Muscle of leg (tissue), 3 donors: ENCODE measurements at regions not wholly inside any gene's neighbourhood (a gene's known extent, or its start where the extent isn't known, plus 50 kb on each side); places are given as distances from the start of the nearest gene placed in this dataset.
A peak's percentile ranks its signal among the peaks of the same experiment; 100 is the strongest.

Source experiments
- DNase-seq: peaks from one replicate; pipeline ENCODE4 v3.0.0; 2013
- H3K27ac ChIP-seq: one replicate; pipeline ENCODE4 v1.5.1; 2013; ENCODE audit warnings: mild to moderate bottlenecking, low read length, control low read depth
- H3K27me3 ChIP-seq: one replicate; pipeline ENCODE4 v1.6.1; 2013; ENCODE audit warnings: low read length; ENCODE audit not compliant: control insufficient read depth, insufficient read depth
- H3K36me3 ChIP-seq: one replicate; pipeline ENCODE4 v1.6.1; 2013; ENCODE audit warnings: low read length; ENCODE audit not compliant: control insufficient read depth, insufficient read depth
- H3K4me1 ChIP-seq: one replicate; pipeline ENCODE4 v1.6.1; 2013; ENCODE audit warnings: low read length; ENCODE audit not compliant: control insufficient read depth, insufficient read depth
- H3K4me3 ChIP-seq: one replicate; pipeline ENCODE4 v1.5.1; 2013; ENCODE audit warnings: low read length, control low read depth
- H3K9me3 ChIP-seq: replicated peaks from 2 replicates; pipeline ENCODE4 v1.6.1; 2013; ENCODE audit warnings: low read depth, low read length; ENCODE audit not compliant: control insufficient read depth
- WGBS: methylation state at CpG from one replicate; pipeline ENCODE4 v1.1.5; 2013; ENCODE audit warnings: missing lambda C conversion rate; ENCODE audit not compliant: insufficient coverage; 5-methylcytosine and 5-hydroxymethylcytosine counted together

- no CpG with 5 or more reads among the region's 3 CpGs for WGBS
- Histone ChIP-seq H3K9me3 (no peaks in the 10 kb centered on the region), H3K4me1 (peaks cover 8% of the 10 kb centered on the region), H3K27me3 (no peaks in the 10 kb centered on the region), H3K27ac (no peak overlapping the region), H3K4me3 (no peak overlapping the region), H3K36me3 (no peaks in the 10 kb centered on the region)
- peak; percentile 63 for DNase-seq
These were observed 1297.2 kb upstream of the WWC1 start for GRCh38 chr5:166994226-166994625.

DNA sequence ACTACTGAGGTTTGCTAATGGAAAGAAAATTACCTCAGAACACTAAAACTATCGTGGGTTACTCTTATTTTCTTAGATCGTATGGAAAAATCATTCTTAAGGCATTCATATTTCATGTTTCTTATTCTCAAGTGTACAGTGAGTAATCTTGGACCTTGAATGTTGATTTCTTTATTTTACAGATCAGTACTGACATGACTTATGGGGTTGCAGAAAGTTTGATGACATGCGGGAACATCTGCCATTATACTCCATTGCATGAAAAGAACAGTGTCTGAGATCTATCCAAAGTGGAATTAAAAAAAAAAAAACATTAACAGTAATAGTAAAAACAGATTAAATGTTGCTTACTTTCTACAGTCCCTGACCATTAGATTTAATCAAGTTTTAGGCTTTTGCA, 1290.2 kb upstream of the WWC1 start:
- DNase-seq, result peak; percentile 88
- Histone ChIP-seq H3K4me3 (no peak overlapping the region), H3K27ac (no peak overlapping the region), H3K36me3 (no peaks in the 10 kb centered on the region), H3K4me1 (no peaks in the 10 kb centered on the region), H3K27me3 (no peaks in the 10 kb centered on the region), H3K9me3 (no peaks in the 10 kb centered on the region)
- no CpG with 5 or more reads among the region's 3 CpGs for WGBS

DNA sequence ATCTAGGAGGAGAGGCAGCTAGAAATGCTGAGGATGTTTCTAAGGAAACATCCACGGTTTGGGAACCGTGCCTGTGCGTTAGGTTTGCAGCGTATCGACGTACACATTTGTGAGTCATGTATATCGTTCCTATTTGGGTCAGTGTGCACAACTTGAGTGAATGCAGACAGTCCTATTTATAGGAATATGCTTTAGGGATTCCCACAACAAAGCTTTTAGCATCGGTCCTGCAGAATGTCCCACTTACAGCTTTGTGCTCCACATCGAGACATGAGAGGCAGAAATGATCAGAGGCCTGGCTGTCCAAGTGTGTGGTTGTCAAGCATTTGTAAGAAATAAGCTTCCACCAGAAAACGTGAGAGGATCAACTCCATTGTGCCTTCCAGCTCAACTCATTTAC, 1282.7 kb upstream of the WWC1 start:
- H3K27ac ChIP-seq, result no peak overlapping the region
- no peak overlapping the region for H3K4me3 ChIP-seq
- H3K4me1 ChIP-seq, result no peaks in the 10 kb centered on the region
- 67% methylated on average over 6 of the region's 10 CpGs for WGBS
- H3K36me3 ChIP-seq, result no peaks in the 10 kb centered on the region
- no peaks in the 10 kb centered on the region for H3K9me3 ChIP-seq
- H3K27me3 ChIP-seq, result no peaks in the 10 kb centered on the region
- peak; percentile 11 for DNase-seq

GRCh38 chr5:167011196-167011595, 1280.2 kb upstream of the WWC1 start:
- 100% methylated on average over 1 of the region's 2 CpGs for WGBS

DNA sequence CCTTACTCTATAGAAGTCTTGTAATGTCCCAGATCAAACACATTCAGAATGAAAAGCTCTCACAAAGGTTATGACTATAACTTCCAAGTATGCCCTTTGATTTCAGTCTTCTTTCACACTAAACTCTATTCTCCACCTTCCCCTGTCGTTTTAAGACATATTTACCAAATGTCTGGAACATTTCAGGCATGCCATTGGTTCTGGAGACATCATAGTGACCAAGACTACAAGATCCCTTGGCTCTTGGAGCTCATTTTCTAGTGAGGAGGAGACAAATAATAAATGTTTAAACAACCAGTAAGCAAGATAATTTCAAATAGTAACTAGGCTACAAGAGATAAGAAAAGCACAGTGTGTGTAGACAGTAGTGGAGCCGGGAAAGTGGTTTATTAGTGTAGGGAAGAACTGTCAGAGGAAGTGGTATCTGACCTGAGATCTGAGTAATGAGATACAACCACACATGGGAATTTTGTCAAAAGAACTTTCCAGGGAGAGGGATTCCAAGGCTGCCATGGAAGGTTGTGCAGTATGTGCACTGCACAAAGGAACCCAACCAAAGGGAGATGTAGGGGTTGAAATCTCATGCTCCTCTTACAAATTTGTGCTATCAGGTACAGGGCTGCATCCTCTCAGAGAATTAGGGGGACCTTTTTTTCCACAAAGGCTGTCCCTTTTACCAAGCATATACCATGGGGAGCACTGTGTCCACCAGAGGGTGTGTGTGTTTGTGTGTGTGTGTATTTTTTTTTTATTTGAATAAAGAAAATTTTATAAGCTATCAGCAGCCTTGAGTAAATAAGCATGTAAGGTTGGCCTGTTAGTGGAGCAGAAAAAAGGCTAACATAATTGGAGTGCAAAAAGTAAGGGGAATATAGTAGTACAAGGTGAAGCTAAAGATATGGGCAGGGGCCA, 1279.1 kb upstream of the WWC1 start:
- H3K4me1 ChIP-seq, result no peaks in the 10 kb centered on the region
- no peak overlapping the region for H3K27ac ChIP-seq
- DNase-seq, result no peak
- no peaks in the 10 kb centered on the region for H3K27me3 ChIP-seq
- WGBS, result no CpG with 5 or more reads among the region's 2 CpGs
- no peaks in the 10 kb centered on the region for H3K9me3 ChIP-seq
- no peak overlapping the region for H3K4me3 ChIP-seq
- H3K36me3 ChIP-seq, result no peaks in the 10 kb centered on the region

More at GRCh38 chr5:167011196-167011595, 1280.2 kb upstream of the WWC1 start:
- H3K36me3 ChIP-seq, result no peaks in the 10 kb centered on the region
- H3K27ac ChIP-seq, result no peak overlapping the region
- H3K9me3 ChIP-seq, result no peaks in the 10 kb centered on the region
- no peaks in the 10 kb centered on the region for H3K4me1 ChIP-seq
- no peak overlapping the region for H3K4me3 ChIP-seq
- no peak for DNase-seq
- H3K27me3 ChIP-seq, result no peaks in the 10 kb centered on the region

GRCh38 chr5:167014401-167015056, 1276.9 kb upstream of the WWC1 start:
- 15% methylated on average over 3 of the region's 5 CpGs for WGBS
- no peak for DNase-seq

DNA sequence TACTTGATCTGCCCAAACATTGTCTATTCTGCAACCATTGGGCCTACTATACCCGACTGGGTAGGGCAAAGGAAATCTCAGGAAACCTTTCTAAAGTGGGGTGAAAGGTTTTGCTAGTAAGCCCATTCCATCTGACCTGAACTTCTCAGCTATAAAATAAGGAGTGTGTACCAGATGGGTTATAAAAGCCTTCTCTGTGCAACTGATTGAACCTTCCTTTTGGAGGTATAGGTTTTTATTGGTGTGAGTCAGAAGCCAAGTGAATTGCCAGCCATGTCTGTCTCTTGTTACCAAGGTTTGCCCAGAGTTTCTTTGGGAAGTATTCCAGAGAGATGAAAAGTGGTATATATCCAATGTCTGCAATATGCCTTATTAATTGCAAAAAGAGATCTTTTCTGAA, 1271.0 kb upstream of the WWC1 start:
- no peaks in the 10 kb centered on the region for H3K27me3 ChIP-seq
- no peak overlapping the region for H3K27ac ChIP-seq
- H3K9me3 ChIP-seq, result no peaks in the 10 kb centered on the region
- H3K36me3 ChIP-seq, result no peaks in the 10 kb centered on the region
- WGBS, result no CpG with 5 or more reads among the region's 1 CpG
- DNase-seq, result no peak
- no peaks in the 10 kb centered on the region for H3K4me1 ChIP-seq
- no peak overlapping the region for H3K4me3 ChIP-seq

More at GRCh38 chr5:167014401-167015056, 1276.9 kb upstream of the WWC1 start:
- no peak overlapping the region for H3K4me3 ChIP-seq
- H3K9me3 ChIP-seq, result no peaks in the 10 kb centered on the region
- H3K27ac ChIP-seq, result no peak overlapping the region
- no peaks in the 10 kb centered on the region for H3K36me3 ChIP-seq
- no peaks in the 10 kb centered on the region for H3K4me1 ChIP-seq
- H3K27me3 ChIP-seq, result no peaks in the 10 kb centered on the region

- Histone ChIP-seq H3K9me3 (no peaks in the 10 kb centered on the region), H3K4me3 (no peak overlapping the region), H3K27ac (no peak overlapping the region), H3K36me3 (no peaks in the 10 kb centered on the region), H3K4me1 (peaks cover 3% of the 10 kb centered on the region), H3K27me3 (no peaks in the 10 kb centered on the region)
- no CpG with 5 or more reads among the region's 2 CpGs for WGBS
- DNase-seq, result peak; percentile 30
These were observed 1262.0 kb upstream of the WWC1 start for GRCh38 chr5:167029488-167029887.

GRCh38 chr5:167030500-167031120, 1260.8 kb upstream of the WWC1 start:
- 93% methylated on average over 8 of the region's 17 CpGs for WGBS
- DNase-seq, result no peak
- Histone ChIP-seq H3K4me1 (peaks cover 3% of the 10 kb centered on the region), H3K27me3 (no peaks in the 10 kb centered on the region), H3K9me3 (no peaks in the 10 kb centered on the region), H3K27ac (no peak overlapping the region), H3K4me3 (no peak overlapping the region), H3K36me3 (no peaks in the 10 kb centered on the region)

DNA sequence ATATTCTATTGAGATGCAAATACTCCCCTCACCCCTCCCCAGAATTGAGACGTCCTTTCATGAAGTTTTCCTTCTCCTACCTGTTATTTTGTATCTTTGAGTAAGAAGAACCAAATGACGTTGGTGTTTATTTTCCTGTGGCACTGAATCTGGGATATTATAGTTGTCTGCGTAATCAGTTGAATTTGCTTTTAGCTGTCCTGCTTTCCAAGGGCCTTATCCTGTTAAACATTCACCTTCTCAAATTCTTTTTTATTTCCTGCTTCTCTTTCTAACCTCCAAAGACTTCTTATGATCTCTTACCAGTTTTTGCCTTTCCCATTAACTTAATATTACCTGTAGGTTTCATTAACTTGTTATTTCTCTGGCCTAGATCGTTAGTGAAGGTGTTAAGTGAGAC, 1254.9 kb upstream of the WWC1 start:
- H3K4me3 ChIP-seq, result no peak overlapping the region
- H3K36me3 ChIP-seq, result no peaks in the 10 kb centered on the region
- H3K27ac ChIP-seq, result no peak overlapping the region
- WGBS, result no CpG with 5 or more reads among the region's 4 CpGs
- H3K4me1 ChIP-seq, result no peaks in the 10 kb centered on the region
- DNase-seq, result no peak
- no peaks in the 10 kb centered on the region for H3K9me3 ChIP-seq
- no peaks in the 10 kb centered on the region for H3K27me3 ChIP-seq
